Fibroblast of mammary gland (primary cell): ENCODE measurements at regions not wholly inside any gene's neighbourhood (a gene's known extent, or its start where the extent isn't known, plus 50 kb on each side); places are given as distances from the start of the nearest gene placed in this dataset.

Experiments
- DNase-seq: peaks from one replicate; pipeline ENCODE4 v3.0.0-alpha.2; 2010; ENCODE audit warnings: low read depth
- H3K4me3 ChIP-seq: 2 replicates; pipeline ENCODE4 v1.5.1; 2011; ENCODE audit warnings: low read depth, mild to moderate bottlenecking, low read length, moderate library complexity; ENCODE audit not compliant: control insufficient read depth
- CTCF ChIP-seq: conservative IDR thresholded peaks from 2 replicates; pipeline ENCODE4 v1.5.1; 2011; ENCODE audit warnings: low read depth, low read length, inconsistent platforms; ENCODE audit not compliant: control insufficient read depth, insufficient read depth

DNA sequence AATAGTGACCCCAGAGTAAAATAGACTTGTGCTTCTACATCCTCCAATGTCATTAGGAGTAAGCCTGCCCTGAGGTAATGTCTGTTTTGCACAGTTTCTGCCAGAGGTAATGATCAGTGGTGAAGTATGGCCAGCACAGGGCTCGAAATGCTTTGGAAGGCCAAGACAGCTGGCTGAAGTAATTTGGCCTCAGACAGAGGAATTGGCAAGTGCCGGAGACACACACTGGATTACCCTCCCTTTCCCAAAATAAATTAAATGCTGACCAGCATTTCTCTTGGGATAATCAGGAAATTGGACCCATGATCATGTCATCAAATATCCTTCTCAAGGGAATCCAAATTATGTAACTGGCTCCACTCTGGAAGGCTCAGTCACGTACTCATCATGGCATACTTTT is 379.0 kb upstream of the CHST9 start:
- no peak overlapping the region for H3K4me3 ChIP-seq
- TF ChIP-seq CTCF: no peak
- no peak for DNase-seq

- DNase-seq: no peak
- H3K4me3 ChIP-seq: no peak overlapping the region
- no peak for TF ChIP-seq CTCF
Measured at GRCh38 chr18:27558388-27559155, 373.5 kb upstream of the CHST9 start.

GRCh38 chr18:27556741-27557140 is 371.6 kb upstream of the CHST9 start:
- no peak for DNase-seq
- H3K4me3 ChIP-seq: no peak overlapping the region
- no peak for TF ChIP-seq CTCF

DNA sequence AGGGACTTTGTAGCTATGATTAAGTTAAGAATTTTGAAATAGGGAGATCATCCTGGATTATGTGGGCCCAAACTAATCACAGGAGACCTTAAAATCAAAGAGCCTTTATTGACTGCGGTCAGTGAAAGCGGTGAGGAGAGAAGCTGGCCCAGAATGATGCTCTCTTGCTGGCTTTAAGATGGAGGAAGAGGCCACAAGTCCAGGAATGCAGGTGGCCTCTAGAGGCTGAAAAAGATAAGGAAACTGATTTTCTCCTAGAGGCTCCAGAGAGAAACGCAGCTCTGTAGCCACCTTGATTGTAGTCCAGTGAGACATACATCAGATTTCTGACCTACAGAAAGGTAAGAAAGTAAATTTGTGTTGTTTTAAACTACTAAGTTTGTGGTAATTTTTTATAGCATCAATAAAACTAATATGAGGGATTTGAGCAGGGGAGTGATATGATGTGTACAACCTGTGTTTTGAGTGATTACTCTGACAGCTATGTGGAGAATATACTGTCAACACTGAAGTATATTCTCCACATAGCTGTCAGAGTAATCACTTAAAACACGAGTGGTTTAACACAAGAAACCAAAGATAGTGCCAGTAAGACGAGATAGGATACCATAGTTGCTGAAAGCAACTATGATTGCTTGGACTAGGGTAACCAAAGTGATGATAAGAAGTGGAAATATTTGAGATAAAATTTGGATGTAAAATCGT is 364.4 kb upstream of the CHST9 start:
- no peak for TF ChIP-seq CTCF
- H3K4me3 ChIP-seq: no peak overlapping the region
- DNase-seq: no peak

GRCh38 chr18:27546991-27547390 is 361.9 kb upstream of the CHST9 start:
- H3K4me3 ChIP-seq: no peak overlapping the region
- no peak for DNase-seq
- no peak for TF ChIP-seq CTCF

GRCh38 chr18:27544206-27544605 is 359.1 kb upstream of the CHST9 start:
- DNase-seq: no peak
- TF ChIP-seq CTCF: no peak
- no peak overlapping the region for H3K4me3 ChIP-seq
